ENCODE measurements at regions not wholly inside any gene's neighbourhood (a gene's known extent, or its start where the extent isn't known, plus 50 kb on each side); places are given as distances from the start of the nearest gene placed in this dataset.

- TF ChIP-seq, protein P1, sequence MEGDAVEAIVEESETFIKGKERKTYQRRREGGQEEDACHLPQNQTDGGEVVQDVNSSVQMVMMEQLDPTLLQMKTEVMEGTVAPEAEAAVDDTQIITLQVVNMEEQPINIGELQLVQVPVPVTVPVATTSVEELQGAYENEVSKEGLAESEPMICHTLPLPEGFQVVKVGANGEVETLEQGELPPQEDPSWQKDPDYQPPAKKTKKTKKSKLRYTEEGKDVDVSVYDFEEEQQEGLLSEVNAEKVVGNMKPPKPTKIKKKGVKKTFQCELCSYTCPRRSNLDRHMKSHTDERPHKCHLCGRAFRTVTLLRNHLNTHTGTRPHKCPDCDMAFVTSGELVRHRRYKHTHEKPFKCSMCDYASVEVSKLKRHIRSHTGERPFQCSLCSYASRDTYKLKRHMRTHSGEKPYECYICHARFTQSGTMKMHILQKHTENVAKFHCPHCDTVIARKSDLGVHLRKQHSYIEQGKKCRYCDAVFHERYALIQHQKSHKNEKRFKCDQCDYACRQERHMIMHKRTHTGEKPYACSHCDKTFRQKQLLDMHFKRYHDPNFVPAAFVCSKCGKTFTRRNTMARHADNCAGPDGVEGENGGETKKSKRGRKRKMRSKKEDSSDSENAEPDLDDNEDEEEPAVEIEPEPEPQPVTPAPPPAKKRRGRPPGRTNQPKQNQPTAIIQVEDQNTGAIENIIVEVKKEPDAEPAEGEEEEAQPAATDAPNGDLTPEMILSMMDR (conservative IDR thresholded peaks at IDR 0.05; ENCODE audit: low read length): no peak
- no peak for TF ChIP-seq EZH2phosphoT487 (IDR thresholded peaks at IDR 0.05; ENCODE audit: borderline replicate concordance, low read depth, low read length)
Observed at GRCh38 chr1:195185321-195185720, 1422.9 kb downstream of the KCNT2 start.
